HL-60 (cell line): ENCODE measurements at regions not wholly inside any gene's neighbourhood (a gene's known extent, or its start where the extent isn't known, plus 50 kb on each side); places are given as distances from the start of the nearest gene placed in this dataset.

Experiments used
- DNase-seq, 2 experiments: peaks; one replicate each; pipeline ENCODE4 v3.0.0-alpha.2; 2010 to 2020; ENCODE audit warnings: low read depth in 1 of 2, low spot score in 1 of 2
- H3K27ac ChIP-seq: fragments of 250-450 bp; sonication (Bioruptor Pico); replicated peaks from 2 replicates; pipeline ENCODE4 v1.5.1; 2020; ENCODE audit warnings: mild to moderate bottlenecking, moderate library complexity
- H3K27me3 ChIP-seq: fragments of 250-450 bp; sonication (Bioruptor Pico); 2 replicates; pipeline ENCODE4 v1.5.1; 2021; ENCODE audit warnings: mild to moderate bottlenecking, moderate library complexity; ENCODE audit not compliant: insufficient read depth, poor library complexity, severe bottlenecking
- H3K4me3 ChIP-seq: replicated peaks from 2 replicates; pipeline ENCODE4 v1.5.1; 2011; ENCODE audit warnings: mild to moderate bottlenecking, control low read depth, low read length; ENCODE audit not compliant: insufficient read depth
- CTCF ChIP-seq: IDR thresholded peaks from one replicate; pipeline ENCODE4 v1.5.1; 2011; ENCODE audit warnings: low read length, control low read depth, inconsistent platforms; ENCODE audit not compliant: insufficient read depth
- GABPA ChIP-seq: IDR thresholded peaks from 2 replicates; pipeline ENCODE4 v1.6.1; 2012; ENCODE audit warnings: low read depth
- POLR2AphosphoS5 ChIP-seq: IDR thresholded peaks from 2 replicates; pipeline ENCODE4 v1.6.1; 2012; ENCODE audit warnings: low read depth
- SPI1 ChIP-seq: IDR thresholded peaks from 2 replicates; pipeline ENCODE4 v1.6.1; 2012; ENCODE audit warnings: low read depth, mild to moderate bottlenecking, borderline replicate concordance
- TF ChIP-seq, protein P1 (sequence below): IDR thresholded peaks from 2 replicates; pipeline ENCODE4 v1.6.1; 2012; ENCODE audit warnings: low read depth; ENCODE audit not compliant: insufficient replicate concordance

DNA sequence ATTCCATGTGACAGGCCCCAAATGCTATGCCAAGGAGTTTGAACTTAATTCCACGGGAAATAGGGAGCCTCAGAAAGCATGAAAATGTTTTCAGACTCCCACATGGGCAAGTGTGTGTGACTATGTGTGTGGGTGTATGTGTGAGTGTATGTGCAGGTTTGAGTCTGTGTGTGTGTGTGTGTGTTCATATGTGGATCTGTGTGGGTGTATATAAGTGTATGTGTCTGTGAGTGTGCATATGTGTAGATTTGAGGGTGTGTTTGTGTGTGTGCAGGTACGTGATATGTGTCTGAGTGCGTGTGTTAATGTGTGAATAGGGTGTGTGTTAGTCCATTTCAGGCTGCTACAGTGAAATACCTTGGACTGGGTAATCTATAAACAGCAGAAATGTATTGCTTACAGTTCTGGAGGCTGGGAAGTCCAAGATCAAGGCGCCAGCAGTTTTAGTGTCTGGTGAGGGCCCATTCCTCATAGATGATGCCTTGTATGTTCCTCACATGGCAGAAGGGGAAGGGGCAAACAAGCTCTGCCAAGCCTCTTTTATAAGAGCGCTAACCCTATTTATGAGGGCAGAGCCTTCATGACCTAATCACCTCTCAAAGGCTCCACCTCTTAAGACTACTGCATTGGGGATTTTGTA is 181.1 kb upstream of the TAB2 start:
- H3K27ac ChIP-seq, result no peak overlapping the region
- TF ChIP-seq, protein P1, sequence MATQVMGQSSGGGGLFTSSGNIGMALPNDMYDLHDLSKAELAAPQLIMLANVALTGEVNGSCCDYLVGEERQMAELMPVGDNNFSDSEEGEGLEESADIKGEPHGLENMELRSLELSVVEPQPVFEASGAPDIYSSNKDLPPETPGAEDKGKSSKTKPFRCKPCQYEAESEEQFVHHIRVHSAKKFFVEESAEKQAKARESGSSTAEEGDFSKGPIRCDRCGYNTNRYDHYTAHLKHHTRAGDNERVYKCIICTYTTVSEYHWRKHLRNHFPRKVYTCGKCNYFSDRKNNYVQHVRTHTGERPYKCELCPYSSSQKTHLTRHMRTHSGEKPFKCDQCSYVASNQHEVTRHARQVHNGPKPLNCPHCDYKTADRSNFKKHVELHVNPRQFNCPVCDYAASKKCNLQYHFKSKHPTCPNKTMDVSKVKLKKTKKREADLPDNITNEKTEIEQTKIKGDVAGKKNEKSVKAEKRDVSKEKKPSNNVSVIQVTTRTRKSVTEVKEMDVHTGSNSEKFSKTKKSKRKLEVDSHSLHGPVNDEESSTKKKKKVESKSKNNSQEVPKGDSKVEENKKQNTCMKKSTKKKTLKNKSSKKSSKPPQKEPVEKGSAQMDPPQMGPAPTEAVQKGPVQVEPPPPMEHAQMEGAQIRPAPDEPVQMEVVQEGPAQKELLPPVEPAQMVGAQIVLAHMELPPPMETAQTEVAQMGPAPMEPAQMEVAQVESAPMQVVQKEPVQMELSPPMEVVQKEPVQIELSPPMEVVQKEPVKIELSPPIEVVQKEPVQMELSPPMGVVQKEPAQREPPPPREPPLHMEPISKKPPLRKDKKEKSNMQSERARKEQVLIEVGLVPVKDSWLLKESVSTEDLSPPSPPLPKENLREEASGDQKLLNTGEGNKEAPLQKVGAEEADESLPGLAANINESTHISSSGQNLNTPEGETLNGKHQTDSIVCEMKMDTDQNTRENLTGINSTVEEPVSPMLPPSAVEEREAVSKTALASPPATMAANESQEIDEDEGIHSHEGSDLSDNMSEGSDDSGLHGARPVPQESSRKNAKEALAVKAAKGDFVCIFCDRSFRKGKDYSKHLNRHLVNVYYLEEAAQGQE, result no peak

DNA sequence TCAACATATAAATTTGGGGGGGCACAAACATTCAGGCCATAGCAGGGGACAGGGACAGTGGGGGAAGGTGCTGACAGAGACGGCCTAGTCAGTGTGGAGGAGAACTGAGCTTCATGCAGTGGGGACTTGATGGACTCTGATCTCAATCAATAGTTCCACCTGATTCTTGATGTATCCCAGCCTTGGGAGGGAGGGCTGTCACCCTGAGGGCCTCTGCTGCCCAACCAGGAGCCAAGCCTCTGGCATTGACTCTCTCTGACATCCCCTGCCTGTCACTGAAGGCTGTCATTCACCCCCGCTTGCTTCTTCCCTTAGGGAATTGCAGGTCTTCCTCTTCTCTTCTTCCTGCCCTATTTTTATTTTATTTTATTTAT is 180.6 kb upstream of the TAB2 start:
- no peak for TF ChIP-seq CTCF
- DNase-seq, result no peak
- Histone ChIP-seq H3K27me3 (no peaks in the 10 kb centered on the region), H3K4me3 (no peak overlapping the region), H3K27ac (no peak overlapping the region)

More for the DNA sequence above, 181.1 kb upstream of the TAB2 start:
- no peak for DNase-seq
- Histone ChIP-seq H3K4me3 (no peak overlapping the region), H3K27me3 (no peaks in the 10 kb centered on the region)

DNA sequence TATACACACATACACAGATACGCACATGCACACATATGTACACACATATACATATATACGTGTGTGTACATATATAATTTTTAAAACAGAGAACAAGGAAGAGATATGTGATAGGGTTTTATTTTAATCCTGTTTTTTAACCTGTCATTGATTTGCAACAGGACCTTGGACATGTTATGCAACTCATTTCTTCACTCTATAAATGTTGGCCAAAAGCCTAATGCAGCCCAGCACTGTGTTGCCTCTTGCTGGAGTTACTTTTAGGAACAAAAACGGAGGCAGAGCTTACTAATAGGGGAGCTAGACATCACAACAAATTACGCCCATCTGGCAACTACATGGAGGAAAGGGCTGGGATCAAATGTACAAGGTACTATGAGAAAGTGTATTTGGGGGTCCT is 179.9 kb upstream of the TAB2 start:
- H3K27ac ChIP-seq, result no peak overlapping the region
- TF ChIP-seq GABPA (no peak), POLR2AphosphoS5 (no peak), CTCF (no peak), SPI1 (no peak)
- TF ChIP-seq, protein P1, result no peak
- H3K27me3 ChIP-seq, result no peaks in the 10 kb centered on the region
- no peak overlapping the region for H3K4me3 ChIP-seq
- DNase-seq, result no peak

- H3K27ac ChIP-seq, result no peak overlapping the region
- H3K4me3 ChIP-seq, result no peak overlapping the region
- TF ChIP-seq SPI1, result no peak
- no peak for TF ChIP-seq POLR2AphosphoS5
- TF ChIP-seq, protein P1, result no peak
- no peak for TF ChIP-seq GABPA
- no peak for TF ChIP-seq CTCF
- H3K27me3 ChIP-seq, result no peaks in the 10 kb centered on the region
- DNase-seq, result no peak
Measured at GRCh38 chr6:149138089-149138488, 179.4 kb upstream of the TAB2 start.
